H4 (cell line): ENCODE measurements at regions not wholly inside any gene's neighbourhood (a gene's known extent, or its start where the extent isn't known, plus 50 kb on each side); places are given as distances from the start of the nearest gene placed in this dataset.
"Not testable (repeated sequence)": the region's sequence is repeated elsewhere in the genome, so short reads cannot be mapped to it uniquely, and the experiment has no call there.

Experiments
- DNase-seq: peaks from one replicate; pipeline ENCODE4 v3.0.0-alpha.2; 2015; ENCODE audit warnings: low spot score

DNA sequence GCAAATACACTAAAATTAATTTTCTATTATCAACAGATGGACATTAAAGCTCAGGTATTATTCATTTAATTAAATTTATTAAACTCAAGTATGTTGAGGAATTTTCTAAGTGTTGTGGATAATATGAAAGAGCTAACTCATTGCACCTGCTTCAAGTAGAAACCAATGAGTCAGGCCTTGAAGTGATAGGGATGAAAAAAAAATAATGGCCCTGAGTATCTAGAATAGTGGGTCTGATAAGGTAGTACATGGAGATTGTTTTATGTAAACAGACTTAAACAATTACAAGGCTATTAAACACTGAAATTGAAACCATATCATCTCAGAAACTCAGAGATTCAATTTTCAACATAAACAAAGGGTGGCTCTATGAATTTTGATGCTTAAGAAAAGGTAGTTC is 857.1 kb upstream of the GBE1 start:
- no peak for DNase-seq

DNA sequence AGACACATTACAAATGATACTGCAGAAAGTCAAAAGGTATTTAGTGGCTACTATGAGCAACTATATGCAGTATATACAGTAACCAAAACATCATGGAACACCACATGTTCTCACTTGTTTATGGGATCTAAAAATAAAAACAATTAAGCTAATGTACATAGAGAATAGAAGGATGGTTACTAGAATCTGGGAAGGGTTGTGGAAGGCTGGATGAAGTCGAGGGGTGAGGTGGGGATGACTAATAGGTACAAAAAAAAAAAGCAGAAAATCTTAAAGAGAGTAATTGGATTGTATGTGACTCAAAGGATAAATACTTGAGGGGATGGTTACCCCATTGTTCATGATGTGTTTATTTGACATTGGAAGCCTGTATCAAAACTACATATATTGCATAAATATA is 848.8 kb upstream of the GBE1 start:
- DNase-seq = no peak

DNA sequence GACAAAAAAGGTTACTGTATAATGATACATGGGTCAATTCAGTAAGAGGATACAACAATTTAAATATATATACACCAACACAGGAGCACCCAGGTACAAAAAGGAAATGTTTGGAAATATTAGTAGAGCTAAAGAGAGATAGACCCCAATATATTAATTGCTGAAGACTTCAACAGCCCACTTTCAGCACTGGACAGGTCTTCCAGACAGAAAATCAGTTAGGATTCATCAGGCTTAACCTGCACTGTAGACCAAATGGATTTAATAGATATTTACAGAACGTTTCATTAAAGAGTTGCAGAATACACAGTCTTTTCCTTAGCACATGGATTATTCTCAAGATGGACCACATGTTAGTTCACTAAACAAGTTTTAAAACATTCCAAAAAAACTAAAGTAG is 845.9 kb upstream of the GBE1 start:
- DNase-seq = no peak

DNA sequence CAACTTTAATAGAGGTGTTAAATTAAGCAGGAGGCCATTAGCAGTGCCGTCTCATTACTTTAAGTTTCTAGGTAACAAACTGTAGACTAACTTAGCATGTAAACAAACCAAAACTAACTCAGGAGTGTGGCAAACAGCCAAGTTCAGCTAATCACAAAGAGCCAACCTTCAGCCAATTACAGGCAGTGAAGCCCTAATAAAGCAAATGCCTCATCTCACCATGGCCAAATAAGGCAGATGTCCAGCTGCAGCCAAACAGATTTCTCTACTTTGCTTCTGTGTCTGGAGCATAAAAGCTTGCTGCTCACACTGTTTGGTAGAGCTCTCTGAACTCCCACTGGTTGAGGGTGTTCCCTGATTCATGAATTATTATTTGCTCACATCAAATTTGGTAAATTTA is 835.4 kb upstream of the GBE1 start:
- DNase-seq = no peak

DNA sequence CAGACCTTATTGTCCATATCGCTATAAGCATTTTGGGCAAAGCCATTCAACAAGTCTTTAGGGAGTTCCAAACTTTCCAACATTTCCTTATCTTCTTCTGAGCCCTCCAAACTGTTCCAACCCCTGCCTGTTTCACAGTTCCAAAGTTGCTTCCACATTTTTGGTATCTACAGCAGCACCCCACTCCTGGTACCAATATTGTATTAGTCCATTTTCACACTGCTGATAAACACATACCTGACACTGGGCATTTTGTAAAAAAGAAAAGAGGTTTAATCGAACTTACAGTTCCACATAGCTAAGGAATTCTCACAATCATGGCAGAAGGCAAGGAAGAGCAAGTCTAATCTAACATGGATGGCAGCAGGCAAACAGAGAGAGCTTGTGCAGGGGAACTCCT is 834.1 kb upstream of the GBE1 start:
- DNase-seq = no peak

DNA sequence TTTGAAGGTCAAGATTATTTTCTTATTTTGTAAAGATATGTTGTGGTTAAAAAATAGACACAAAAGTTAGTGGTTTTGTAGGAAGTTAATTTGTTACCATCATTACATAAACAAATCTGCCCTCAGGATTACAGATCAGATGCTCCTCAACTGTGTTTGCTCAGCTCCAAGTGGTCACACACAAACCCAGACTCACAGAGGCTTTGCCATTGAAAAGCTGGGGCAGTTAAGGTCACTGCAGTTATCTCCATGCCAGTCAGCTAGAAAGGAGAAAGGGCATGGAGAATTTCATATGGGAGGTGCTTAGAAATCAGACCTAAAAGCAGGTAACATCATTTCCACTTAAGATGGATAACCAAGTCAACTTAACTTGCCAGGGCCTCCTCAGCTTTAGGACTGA is 825.7 kb upstream of the GBE1 start:
- DNase-seq = no peak

DNA sequence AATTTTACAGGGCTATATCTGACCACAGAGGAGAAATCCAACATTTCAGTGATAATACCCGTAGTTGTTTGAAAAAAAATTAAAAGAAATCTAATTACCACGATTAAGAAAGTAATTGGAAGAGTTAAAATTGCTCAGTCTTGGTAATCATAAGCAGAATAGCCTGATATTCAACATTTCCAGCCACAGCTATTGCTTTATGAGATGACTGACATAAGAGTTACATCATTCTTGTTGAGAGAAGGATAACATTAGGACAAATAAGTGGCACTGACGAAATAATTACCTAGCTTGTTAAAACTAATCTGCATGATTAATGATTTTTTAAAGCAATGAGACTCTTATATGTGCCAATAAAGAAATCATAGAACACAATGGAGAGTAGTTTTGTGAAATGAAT is 825.0 kb upstream of the GBE1 start:
- no peak for DNase-seq

DNA sequence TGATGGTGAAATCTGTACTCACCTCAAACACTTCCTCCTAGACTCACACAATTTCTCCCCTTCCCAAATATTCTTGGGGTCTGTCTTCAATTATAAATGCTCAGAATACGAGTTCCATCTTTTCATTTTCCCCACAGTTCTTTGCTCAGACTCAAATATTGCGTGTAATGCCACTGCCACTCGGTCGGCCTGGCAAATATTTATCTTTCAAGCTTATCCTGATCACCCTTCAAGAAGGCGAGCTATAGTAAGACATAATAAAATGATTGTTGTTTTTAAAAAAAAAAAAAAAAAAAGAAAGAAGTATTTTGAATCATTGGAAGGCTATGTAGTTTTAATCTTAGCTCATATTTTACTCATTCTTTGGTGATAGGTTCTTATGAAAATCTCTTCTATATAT is 824.6 kb upstream of the GBE1 start:
- DNase-seq = not testable (repeated sequence)

DNA sequence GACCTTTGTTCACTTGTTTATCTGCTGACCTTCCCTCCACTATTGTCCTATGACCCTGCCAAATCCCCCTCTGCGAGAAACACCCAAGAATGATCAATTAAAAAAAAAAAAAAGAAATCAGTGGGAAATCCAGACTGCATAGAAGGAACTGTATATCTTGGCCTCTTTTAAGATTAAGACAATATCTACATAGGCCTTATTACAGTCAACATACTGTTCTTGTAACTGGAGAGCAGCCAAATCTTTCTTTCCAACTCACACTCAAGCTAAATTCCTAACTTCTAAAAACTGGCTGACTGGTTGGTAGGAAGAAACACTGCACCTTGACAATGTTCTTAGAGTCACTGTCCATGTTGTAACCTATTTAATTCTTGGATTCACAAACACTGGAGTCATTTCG is 824.1 kb upstream of the GBE1 start:
- DNase-seq = not testable (repeated sequence)

DNA sequence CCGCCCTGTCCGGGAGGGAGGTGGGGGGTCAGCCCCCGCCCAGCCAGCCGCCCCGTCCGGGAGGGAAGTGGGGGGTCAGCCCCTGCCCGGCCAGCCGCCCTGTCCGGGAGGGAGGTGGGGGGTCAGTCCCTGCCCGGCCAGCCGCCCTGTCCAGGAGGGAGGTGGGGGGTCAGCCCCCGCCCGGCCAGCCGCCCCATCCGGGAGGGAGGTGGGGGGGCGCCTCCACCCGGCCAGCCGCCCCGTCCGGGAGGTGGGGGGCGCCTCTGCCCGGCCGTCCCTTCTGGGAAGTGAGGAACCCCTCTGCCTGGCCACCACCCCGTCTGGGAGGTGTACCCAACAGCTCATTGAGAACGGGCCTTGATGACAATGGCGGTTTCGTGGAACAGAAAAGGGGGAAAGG is 823.4 kb upstream of the GBE1 start:
- DNase-seq = not testable (repeated sequence)

DNA sequence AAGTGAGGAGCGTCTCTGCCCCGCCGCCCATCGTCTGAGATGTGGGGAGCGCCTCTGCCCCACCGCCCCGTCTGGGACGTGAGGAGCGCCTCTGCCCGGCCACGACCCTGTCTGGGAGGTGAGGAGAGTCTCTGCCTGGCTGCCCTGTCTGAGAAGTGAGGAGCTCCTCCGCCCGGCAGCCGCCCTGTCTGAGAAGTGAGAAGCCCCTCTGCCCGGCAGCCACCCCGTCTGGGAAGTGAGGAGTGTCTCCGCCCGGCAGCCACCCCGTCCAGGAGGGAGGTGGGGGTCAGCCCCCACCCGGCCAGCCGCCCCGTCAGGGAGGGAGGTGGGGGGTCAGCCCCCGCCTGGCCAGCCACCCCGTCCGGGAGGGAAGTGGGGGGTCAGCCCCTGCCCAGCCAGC is 823.0 kb upstream of the GBE1 start:
- DNase-seq = not testable (repeated sequence)

DNA sequence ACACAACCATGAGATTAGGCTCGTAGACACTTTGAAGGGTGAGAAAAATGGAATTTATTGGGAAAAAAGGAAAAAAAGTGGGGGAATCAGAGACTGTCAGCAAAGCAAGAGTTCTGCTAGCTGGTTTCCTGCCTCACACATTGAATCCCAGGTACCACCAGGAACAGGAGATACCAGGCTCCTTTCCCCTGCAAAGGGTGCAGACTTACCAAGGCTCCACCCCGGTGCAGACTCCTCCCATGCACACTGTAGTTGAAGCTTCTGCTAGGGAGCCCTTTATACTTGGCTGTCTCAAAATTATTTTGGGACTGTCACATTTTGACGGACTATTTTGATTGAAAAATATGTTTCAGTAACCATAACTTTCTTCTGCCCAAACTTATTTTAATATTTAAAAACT is 819.9 kb upstream of the GBE1 start:
- DNase-seq = no peak

DNA sequence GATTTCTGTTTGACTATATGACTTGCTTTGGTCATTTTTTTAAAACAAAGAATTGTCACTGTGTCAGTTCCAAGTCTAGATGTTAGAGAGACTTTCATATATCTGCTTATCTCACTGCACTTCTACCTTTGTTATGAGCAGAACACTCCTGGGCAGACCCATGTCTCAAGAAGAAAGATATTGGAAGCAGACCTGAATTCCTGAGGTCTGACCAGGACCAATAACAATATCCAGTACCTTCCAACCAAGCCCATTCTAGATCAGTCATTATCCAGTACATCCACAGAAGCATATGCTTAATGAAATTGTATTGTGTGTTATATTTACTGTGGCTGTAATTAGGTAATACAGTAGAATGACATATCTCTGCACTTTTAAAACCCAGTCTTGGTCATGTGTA is 811.3 kb upstream of the GBE1 start:
- DNase-seq = no peak

DNA sequence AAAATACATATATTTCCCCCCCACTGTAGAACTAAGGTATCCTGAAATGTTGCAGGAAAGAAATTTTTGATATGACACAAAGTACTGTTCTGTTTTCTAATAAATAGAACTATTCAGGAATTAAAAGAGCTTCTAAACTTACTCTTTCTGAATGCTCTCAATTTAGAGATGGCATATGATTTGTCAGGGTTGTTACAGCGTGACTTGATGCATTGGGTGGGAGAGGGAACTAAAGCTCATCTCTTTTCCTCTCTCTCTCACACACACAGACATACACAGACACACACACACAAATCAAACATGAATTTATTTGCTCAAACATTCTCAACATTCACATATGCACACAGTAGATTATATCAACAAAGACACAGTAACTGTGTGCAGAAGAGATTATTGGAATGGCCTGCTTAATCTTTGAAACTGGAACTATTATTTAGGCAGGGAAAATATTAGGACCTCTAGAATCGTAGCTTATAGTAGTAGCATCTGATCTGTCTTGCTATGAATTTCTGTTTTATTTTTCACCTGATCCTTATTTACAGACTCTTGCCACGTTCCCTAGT is 807.4 kb upstream of the GBE1 start:
- no peak for DNase-seq

DNA sequence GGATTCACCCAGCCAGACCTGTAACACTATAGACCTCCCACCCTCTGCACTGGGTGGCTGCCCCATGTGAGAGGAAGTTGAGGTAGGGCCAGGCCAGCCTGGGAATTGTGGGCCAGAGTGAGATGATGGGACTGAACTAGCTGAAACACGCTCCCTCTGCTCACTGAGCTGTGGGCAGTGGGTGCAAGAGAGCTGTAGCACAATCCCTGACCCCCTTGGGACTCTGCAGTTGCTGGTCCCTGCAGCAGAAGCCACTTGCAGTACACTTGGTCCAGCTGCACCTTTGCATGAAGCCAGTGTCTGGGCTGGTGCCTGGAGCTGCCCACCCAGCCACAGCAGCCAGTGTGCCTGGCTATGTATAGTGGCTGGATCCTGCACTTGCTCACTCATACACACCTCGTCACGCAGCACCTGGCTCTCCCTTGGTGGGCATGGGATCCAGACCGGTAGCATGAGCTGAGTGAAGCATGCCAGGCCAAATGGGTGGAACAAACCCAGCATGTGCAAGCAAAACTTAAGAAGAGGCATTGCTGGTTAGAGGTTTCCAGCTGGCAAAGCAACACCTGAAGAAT is 805.7 kb upstream of the GBE1 start:
- no peak for DNase-seq

DNA sequence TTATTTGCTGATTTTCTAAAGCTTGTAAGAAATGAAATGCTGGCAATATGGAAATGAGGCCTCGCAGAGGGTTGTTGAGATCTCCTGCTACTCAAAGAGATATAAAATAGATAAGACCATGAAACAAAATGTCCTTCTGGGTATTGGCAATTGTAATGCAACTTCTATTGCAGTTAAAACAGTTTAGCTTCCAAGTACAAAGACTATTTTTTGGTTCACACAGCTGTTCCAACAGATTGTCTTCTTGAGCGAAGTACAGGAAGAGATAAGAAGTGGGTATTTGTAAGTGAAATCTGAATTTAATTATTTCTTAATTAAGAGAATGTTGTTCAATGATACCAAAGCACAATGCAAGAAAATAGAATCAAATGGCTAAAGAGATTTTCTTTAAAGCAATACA is 801.5 kb upstream of the GBE1 start:
- no peak for DNase-seq

DNA sequence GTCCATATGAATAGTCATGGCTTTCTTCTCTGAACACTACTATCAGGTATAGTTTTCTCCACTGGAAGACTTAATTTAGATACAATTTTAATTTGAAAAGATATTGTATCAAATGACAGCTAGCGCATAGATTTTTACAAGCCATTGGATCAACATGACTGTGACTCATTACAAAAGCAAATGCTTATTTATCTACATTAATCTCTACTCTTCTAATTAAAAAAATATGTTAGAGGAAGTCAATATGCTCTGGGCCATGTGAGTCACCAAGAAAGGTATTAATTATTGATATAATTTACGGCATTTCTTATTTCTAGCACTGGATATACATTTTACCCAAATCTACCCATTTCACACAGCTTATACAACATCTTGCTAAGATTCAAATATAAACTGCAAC is 800.3 kb upstream of the GBE1 start:
- DNase-seq = no peak

DNA sequence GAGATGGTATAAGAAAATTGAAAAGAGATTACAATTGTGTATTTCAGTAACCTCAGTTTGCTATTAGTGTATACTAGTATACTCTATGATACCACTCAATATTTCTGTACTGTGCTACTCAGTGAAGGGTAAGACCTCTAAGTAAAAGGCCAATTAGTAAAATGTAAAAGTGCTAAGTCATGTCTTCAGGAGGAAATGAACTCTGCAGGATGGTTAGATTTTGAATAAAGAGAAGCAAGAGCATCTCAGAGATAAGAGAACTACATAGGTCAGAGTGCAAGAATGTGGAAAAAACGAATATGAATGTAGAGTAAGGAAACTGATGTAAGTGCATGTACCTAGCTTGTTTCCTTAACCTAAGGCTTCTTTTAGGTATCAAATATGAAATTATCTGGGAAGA is 796.6 kb upstream of the GBE1 start:
- no peak for DNase-seq

DNA sequence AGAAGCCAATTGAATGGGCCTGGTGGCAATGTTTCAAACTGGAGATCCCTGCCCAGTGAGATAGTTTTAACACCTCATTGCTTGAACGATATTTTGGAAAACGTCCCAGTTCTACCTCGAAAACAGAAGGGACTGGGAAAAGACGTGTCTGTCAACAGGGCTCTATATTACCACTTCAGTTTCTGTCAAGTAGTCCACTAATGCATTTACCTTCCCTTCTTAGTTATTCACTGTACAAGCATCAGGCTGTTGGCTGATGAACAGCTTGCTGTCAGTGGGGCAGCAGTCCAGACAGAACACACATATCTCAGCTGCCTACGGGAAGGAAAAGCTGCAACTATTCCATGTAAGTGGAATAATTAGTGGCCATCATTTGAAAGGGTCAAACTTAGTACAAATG is 794.7 kb upstream of the GBE1 start:
- no peak for DNase-seq

DNA sequence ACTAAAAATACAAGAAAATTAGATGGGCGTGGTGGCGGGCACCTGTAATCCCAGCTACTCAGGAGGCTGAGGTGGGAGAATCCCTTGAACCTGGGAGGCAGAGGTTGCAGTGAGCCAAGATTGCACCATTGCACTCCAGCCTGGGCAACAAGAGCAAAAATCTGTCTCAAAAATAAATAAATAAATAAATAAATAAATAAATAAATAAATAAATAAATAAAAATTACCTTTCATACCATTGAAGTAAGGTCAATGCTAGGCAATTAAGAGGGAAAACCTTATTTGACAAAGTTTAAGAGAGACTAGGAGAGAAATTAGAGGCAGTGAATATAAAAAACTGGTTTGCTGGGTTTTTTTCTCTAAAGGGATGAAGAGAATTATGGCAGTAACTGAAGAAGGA is 781.1 kb upstream of the GBE1 start:
- DNase-seq = not testable (repeated sequence)

DNA sequence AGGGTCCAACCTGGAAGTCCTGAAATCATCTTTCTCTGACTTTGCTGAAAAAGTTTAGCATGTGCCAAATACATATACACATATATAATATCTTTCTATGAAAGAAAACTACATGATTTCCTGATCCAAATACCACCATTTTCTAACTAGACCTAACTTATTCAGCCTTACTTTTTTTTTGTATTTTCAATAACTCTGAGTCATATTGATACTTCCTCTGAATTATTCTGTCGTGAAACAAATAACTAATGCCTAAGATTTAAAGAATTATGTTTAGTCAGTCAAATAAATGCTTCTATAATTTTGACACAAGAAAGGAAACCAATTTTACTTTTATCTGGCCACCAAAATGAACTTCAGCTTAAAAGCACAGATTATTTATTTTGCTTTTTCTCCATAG is 760.2 kb upstream of the GBE1 start:
- no peak for DNase-seq

DNA sequence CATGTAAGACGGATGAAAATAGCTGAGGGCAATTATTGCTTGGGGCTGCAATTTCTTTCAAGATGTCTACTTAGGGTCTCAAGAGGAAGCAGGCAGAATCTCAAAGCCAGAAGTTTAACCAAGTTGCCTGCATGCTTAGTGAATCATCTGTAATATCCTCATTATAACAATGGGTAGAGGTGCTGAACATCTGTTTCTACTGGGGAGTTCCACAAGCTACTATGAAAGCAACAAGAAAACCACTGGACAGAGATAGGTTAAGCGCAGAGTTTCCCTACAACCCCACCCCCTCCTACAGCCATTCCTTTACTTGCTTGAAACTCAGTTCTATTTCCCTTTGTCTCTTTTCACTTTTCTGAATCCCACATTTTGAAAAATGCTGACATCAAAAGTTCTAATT is 759.4 kb upstream of the GBE1 start:
- no peak for DNase-seq

DNA sequence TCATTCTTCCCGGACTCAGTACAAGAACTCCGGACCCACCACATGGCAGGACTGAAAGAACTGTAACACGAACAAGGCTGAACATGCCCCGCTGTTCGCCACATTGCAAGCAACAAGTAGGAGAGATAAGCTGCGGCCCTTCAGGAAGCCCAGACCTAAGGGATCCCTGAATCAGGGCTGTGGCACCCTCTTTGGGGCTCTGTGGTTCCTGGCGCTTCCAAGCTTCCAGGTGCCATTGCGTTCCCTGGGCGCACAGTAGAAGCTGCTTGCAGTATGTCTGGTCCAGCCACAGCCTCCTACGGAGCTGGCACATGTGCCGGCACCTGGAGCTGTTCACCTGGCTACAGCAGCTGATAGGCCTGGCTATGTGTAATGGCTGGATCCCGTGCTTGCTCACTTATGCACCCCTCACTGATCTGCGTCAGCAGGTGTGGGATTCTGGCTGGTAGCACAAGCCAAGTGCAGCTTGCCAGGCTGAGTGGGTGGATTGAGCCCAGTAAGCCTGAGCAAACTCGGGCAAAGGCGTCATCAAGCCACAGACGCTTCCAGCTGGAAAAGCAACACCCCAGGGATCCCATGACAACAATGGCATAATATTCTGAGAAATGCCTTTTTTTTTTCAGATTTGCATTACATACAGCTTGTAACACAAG is 748.6 kb upstream of the GBE1 start:
- no peak for DNase-seq
